ENCODE measurements at regions not wholly inside any gene's neighbourhood (a gene's known extent, or its start where the extent isn't known, plus 50 kb on each side); places are given as distances from the start of the nearest gene placed in this dataset.
"Not testable (repeated sequence)": the region's sequence is repeated elsewhere in the genome, so short reads cannot be mapped to it uniquely, and the experiment has no call there.

- ATAC-seq (ENCODE audit: low read depth in 2 of 2) (no peak), DNase-seq (no peak)
- Mint-ChIP-seq H3K4me3 (no peak overlapping the region), H3K9me3 (peaks cover 2 to 21% (median 7%) of the 10 kb centered on the region in 7 donors), H3K4me1 (no peaks in the 10 kb centered on the region), H3K27me3 (no peaks in the 10 kb centered on the region), H3K27ac (no peak overlapping the region), H3K36me3 (no peaks in the 10 kb centered on the region)
- Histone ChIP-seq H3K27ac (ENCODE audit: insufficient read depth, low read length, poor library complexity, severe bottlenecking) (no peak overlapping the region), H3K4me1 (ENCODE audit: control insufficient read depth, insufficient read depth, low read length, poor library complexity, severe bottlenecking) (no peaks in the 10 kb centered on the region), H3K9me3 (ENCODE audit: control insufficient read depth in 2 of 2, low read length in 2 of 2) (peaks cover 4 to 6% of the 10 kb centered on the region in 2 experiments), H3K27me3 (ENCODE audit: control insufficient read depth, insufficient read depth, low read length) (no peaks in the 10 kb centered on the region), H3K4me3 (ENCODE audit: low read depth, low read length) (no peak overlapping the region), H3K36me3 (ENCODE audit: control insufficient read depth, insufficient read depth, low read length) (no peaks in the 10 kb centered on the region)
These were observed 697.5 kb upstream of the ADGRL4 start for GRCh38 chr1:79704067-79704466.

DNA sequence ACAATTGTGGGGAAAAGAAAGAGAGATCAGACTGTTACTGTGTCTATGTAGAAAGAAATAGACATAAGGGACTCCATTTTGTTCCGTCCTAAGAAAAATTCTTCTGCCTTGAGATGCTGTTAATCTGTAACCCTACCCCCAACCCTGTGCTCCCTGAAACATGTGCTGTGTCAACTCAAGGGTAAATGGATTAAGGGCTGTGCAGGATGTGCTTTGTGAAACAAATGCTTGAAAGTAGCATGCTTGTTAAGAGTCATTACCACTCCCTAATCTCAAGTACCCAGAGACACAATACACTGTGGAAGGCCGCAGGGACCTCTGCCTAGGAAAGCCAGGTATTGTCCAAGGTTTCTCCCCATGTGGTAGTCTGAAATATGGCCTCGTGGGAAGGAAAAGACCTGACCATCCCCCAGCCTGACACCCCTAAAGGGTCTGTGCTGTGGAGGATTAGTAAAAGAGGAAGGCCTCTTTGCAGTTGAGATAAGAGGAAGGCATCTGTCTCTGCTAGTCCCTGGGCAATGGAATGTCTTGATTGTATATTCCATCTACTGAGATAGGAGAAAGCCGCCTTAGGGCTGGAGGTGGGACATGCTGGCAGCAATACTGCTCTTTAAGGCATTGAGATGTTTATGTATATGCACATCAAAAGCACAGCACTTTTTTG, 695.9 kb upstream of the ADGRL4 start:
- not testable (repeated sequence) for H3K27me3 ChIP-seq (ENCODE audit: control insufficient read depth, insufficient read depth, low read length); H3K9me3 ChIP-seq (ENCODE audit: control insufficient read depth in 2 of 2, low read length in 2 of 2); H3K4me1 ChIP-seq (ENCODE audit: control insufficient read depth, insufficient read depth, low read length, poor library complexity, severe bottlenecking); ATAC-seq (ENCODE audit: low read depth in 2 of 2); H3K36me3 Mint-ChIP-seq; DNase-seq; H3K27ac Mint-ChIP-seq; H3K4me1 Mint-ChIP-seq; H3K4me3 ChIP-seq (ENCODE audit: low read depth, low read length); H3K4me3 Mint-ChIP-seq; H3K27me3 Mint-ChIP-seq; H3K36me3 ChIP-seq (ENCODE audit: control insufficient read depth, insufficient read depth, low read length); H3K27ac ChIP-seq (ENCODE audit: insufficient read depth, low read length, poor library complexity, severe bottlenecking)
- peaks cover 4 to 31% (median 13%) of the 10 kb centered on the region in 7 donors for H3K9me3 Mint-ChIP-seq

- Mint-ChIP-seq H3K36me3 (no peaks in the 10 kb centered on the region), H3K9me3 (peaks cover 6 to 41% (median 8%) of the 10 kb centered on the region in 7 donors), H3K4me1 (no peaks in the 10 kb centered on the region), H3K4me3 (no peak overlapping the region), H3K27me3 (no peaks in the 10 kb centered on the region), H3K27ac (no peak overlapping the region)
- Histone ChIP-seq H3K4me3 (ENCODE audit: low read depth, low read length) (no peak overlapping the region), H3K27me3 (ENCODE audit: control insufficient read depth, insufficient read depth, low read length) (no peaks in the 10 kb centered on the region), H3K27ac (ENCODE audit: insufficient read depth, low read length, poor library complexity, severe bottlenecking) (no peak overlapping the region), H3K9me3 (ENCODE audit: control insufficient read depth in 2 of 2, low read length in 2 of 2) (no peaks in the 10 kb centered on the region), H3K4me1 (ENCODE audit: control insufficient read depth, insufficient read depth, low read length, poor library complexity, severe bottlenecking) (no peaks in the 10 kb centered on the region), H3K36me3 (ENCODE audit: control insufficient read depth, insufficient read depth, low read length) (no peaks in the 10 kb centered on the region)
- no peak for ATAC-seq (ENCODE audit: low read depth in 2 of 2)
- DNase-seq: no peak
These were observed 688.6 kb upstream of the ADGRL4 start for GRCh38 chr1:79695138-79695537.

DNA sequence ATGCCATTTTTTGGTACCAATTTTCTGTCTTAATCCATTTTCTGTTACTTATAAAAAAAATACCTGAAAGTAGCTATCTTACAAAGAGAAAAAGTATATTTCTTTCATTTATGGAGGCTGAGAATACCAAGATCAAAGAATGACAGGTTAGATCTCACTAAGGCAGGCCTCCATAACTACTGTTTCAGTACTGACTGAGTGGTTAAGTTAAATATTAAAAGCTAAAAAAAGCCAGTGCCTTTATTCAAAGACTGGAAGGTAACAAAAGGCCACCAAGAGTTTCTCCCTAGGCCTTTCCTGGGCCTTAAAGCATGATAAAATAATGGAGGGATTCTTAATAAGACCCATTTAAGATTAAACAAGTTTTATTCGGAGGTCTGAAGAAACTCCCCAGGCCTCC, 687.7 kb upstream of the ADGRL4 start:
- Histone ChIP-seq H3K27me3 (ENCODE audit: control insufficient read depth, insufficient read depth, low read length) (no peaks in the 10 kb centered on the region), H3K4me3 (ENCODE audit: low read depth, low read length) (no peak overlapping the region), H3K36me3 (ENCODE audit: control insufficient read depth, insufficient read depth, low read length) (no peaks in the 10 kb centered on the region), H3K4me1 (ENCODE audit: control insufficient read depth, insufficient read depth, low read length, poor library complexity, severe bottlenecking) (no peaks in the 10 kb centered on the region), H3K9me3 (ENCODE audit: control insufficient read depth in 2 of 2, low read length in 2 of 2) (no peaks in the 10 kb centered on the region), H3K27ac (ENCODE audit: insufficient read depth, low read length, poor library complexity, severe bottlenecking) (no peak overlapping the region)
- DNase-seq (no peak), ATAC-seq (ENCODE audit: low read depth in 2 of 2) (no peak)
- H3K27ac Mint-ChIP-seq: no peak overlapping the region
- H3K36me3 Mint-ChIP-seq: no peaks in the 10 kb centered on the region
- peaks cover 6 to 43% (median 7%) of the 10 kb centered on the region in 7 donors for H3K9me3 Mint-ChIP-seq
- no peaks in the 10 kb centered on the region for H3K27me3 Mint-ChIP-seq
- H3K4me3 Mint-ChIP-seq: no peak overlapping the region
- H3K4me1 Mint-ChIP-seq: no peaks in the 10 kb centered on the region

DNA sequence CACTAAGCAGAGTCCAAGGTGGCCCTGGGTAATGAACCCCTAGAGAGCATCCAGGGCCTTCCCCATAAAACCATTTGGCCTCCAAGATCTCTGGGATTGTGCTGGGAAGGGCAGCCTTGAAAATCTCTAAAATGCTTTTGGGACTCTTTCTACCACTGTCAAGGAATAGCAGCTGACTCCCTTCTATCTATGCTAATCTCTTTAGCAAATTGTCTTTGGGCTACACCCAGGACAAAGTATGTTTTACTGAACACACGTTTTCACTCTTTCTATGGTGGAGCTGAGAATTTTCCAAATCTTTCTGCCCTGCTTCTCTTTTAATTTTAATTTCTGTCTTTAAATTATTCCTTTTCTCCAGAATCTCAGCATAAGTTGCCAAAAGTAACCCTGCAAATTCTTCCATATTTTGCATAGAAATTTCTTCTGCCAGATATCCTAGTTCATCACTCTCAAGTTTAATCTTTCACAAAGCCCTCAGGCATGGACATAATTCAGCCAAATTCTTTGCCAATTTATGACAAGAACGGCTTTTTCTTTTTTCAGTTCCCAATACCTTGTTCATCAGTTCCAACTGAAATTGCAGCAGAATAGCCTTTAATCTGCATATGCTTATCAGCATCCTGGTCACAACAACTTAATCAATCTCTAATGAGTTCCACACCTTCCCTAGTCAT, 687.0 kb upstream of the ADGRL4 start:
- no peaks in the 10 kb centered on the region for H3K27me3 ChIP-seq (ENCODE audit: control insufficient read depth, insufficient read depth, low read length)
- ATAC-seq (ENCODE audit: low read depth in 2 of 2) (no peak), DNase-seq (no peak)
- no peaks in the 10 kb centered on the region for H3K36me3 ChIP-seq (ENCODE audit: control insufficient read depth, insufficient read depth, low read length)
- H3K27ac ChIP-seq (ENCODE audit: insufficient read depth, low read length, poor library complexity, severe bottlenecking): no peak overlapping the region
- H3K27ac Mint-ChIP-seq: no peak overlapping the region
- no peaks in the 10 kb centered on the region for H3K4me1 ChIP-seq (ENCODE audit: control insufficient read depth, insufficient read depth, low read length, poor library complexity, severe bottlenecking)
- no peaks in the 10 kb centered on the region for H3K9me3 ChIP-seq (ENCODE audit: control insufficient read depth in 2 of 2, low read length in 2 of 2)
- H3K9me3 Mint-ChIP-seq: peaks cover under 1 to 43% (median 6%) of the 10 kb centered on the region in 7 donors
- H3K4me3 Mint-ChIP-seq: no peak overlapping the region
- H3K27me3 Mint-ChIP-seq: no peaks in the 10 kb centered on the region
- no peaks in the 10 kb centered on the region for H3K4me1 Mint-ChIP-seq
- H3K4me3 ChIP-seq (ENCODE audit: low read depth, low read length): no peak overlapping the region
- H3K36me3 Mint-ChIP-seq: no peaks in the 10 kb centered on the region

- DNase-seq: no peak
- no peak overlapping the region for H3K4me3 Mint-ChIP-seq
- H3K9me3 ChIP-seq (ENCODE audit: control insufficient read depth in 2 of 2, low read length in 2 of 2): no peaks in the 10 kb centered on the region
- H3K4me1 ChIP-seq (ENCODE audit: control insufficient read depth, insufficient read depth, low read length, poor library complexity, severe bottlenecking): no peaks in the 10 kb centered on the region
- no peak overlapping the region for H3K4me3 ChIP-seq (ENCODE audit: low read depth, low read length)
- H3K27me3 ChIP-seq (ENCODE audit: control insufficient read depth, insufficient read depth, low read length): no peaks in the 10 kb centered on the region
- no peak overlapping the region for H3K27ac ChIP-seq (ENCODE audit: insufficient read depth, low read length, poor library complexity, severe bottlenecking)
- H3K36me3 Mint-ChIP-seq: no peaks in the 10 kb centered on the region
- H3K4me1 Mint-ChIP-seq: no peaks in the 10 kb centered on the region
- no peaks in the 10 kb centered on the region for H3K36me3 ChIP-seq (ENCODE audit: control insufficient read depth, insufficient read depth, low read length)
- no peak for ATAC-seq (ENCODE audit: low read depth in 2 of 2)
- peaks cover 0 to 38% (median 9%) of the 10 kb centered on the region in 7 donors for H3K9me3 Mint-ChIP-seq
- H3K27me3 Mint-ChIP-seq: no peaks in the 10 kb centered on the region
- no peak overlapping the region for H3K27ac Mint-ChIP-seq
These were observed 686.0 kb upstream of the ADGRL4 start for GRCh38 chr1:79692519-79692918.

GRCh38 chr1:79688932-79689331, 682.4 kb upstream of the ADGRL4 start:
- Histone ChIP-seq H3K27ac (ENCODE audit: insufficient read depth, low read length, poor library complexity, severe bottlenecking) (no peak overlapping the region), H3K36me3 (ENCODE audit: control insufficient read depth, insufficient read depth, low read length) (no peaks in the 10 kb centered on the region), H3K27me3 (ENCODE audit: control insufficient read depth, insufficient read depth, low read length) (no peaks in the 10 kb centered on the region), H3K9me3 (ENCODE audit: control insufficient read depth in 2 of 2, low read length in 2 of 2) (no peaks in the 10 kb centered on the region), H3K4me1 (ENCODE audit: control insufficient read depth, insufficient read depth, low read length, poor library complexity, severe bottlenecking) (no peaks in the 10 kb centered on the region), H3K4me3 (ENCODE audit: low read depth, low read length) (no peak overlapping the region)
- Mint-ChIP-seq H3K9me3 (peaks cover 3 to 35% (median 5%) of the 10 kb centered on the region in 7 donors), H3K4me1 (no peaks in the 10 kb centered on the region), H3K27me3 (no peaks in the 10 kb centered on the region), H3K27ac (no peak overlapping the region), H3K4me3 (no peak overlapping the region), H3K36me3 (no peaks in the 10 kb centered on the region)
- ATAC-seq (ENCODE audit: low read depth in 2 of 2) (no peak), DNase-seq (no peak)

DNA sequence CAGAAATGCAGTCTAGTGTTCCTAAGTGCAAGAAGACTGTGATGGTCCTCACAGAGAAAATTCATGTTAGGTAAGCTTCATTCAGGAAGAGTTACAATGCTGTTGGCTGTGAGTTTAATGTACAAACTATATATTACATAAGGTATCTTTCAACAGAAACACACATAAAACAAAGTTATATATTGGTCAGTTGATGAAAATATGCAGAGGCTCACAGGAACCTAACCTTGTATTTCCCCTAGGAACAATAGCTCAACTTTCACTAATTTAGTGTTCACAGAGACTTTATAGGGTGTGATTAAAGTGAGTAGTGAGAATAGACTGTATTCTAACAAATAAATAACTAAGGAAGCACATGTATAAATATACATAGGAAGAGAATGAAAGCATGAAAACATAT, 676.9 kb upstream of the ADGRL4 start:
- no peak overlapping the region for H3K27ac ChIP-seq (ENCODE audit: insufficient read depth, low read length, poor library complexity, severe bottlenecking)

More for the DNA sequence above, 676.9 kb upstream of the ADGRL4 start:
- Histone ChIP-seq H3K36me3 (ENCODE audit: control insufficient read depth, insufficient read depth, low read length) (no peaks in the 10 kb centered on the region), H3K4me3 (ENCODE audit: low read depth, low read length) (no peak overlapping the region), H3K4me1 (ENCODE audit: control insufficient read depth, insufficient read depth, low read length, poor library complexity, severe bottlenecking) (no peaks in the 10 kb centered on the region), H3K27me3 (ENCODE audit: control insufficient read depth, insufficient read depth, low read length) (no peaks in the 10 kb centered on the region), H3K9me3 (ENCODE audit: control insufficient read depth in 2 of 2, low read length in 2 of 2) (peaks cover 0 to 2% of the 10 kb centered on the region in 2 experiments)
- Mint-ChIP-seq H3K4me3 (no peak overlapping the region), H3K27ac (no peak overlapping the region), H3K9me3 (peaks cover 5 to 33% (median 8%) of the 10 kb centered on the region in 7 donors), H3K4me1 (no peaks in the 10 kb centered on the region), H3K27me3 (no peaks in the 10 kb centered on the region), H3K36me3 (no peaks in the 10 kb centered on the region)
- DNase-seq (no peak), ATAC-seq (ENCODE audit: low read depth in 2 of 2) (no peak)
